HG03097 (cell line): ENCODE measurements at regions not wholly inside any gene's neighbourhood (a gene's known extent, or its start where the extent isn't known, plus 50 kb on each side); places are given as distances from the start of the nearest gene placed in this dataset.
"Not testable (repeated sequence)": the region's sequence is repeated elsewhere in the genome, so short reads cannot be mapped to it uniquely, and the experiment has no call there.

Source experiments
- ATAC-seq: cut with Tn5 transposase; IDR thresholded peaks from one replicate; pipeline ENCODE4 v1.9.1; 2021; ENCODE audit not compliant: unreplicated experiment, low FRiP score

- no peak for ATAC-seq
Measured at GRCh38 chr3:153266619-153267018, 104.6 kb downstream of the RAP2B start.

GRCh38 chr3:153268564-153269279, 106.7 kb downstream of the RAP2B start:
- ATAC-seq, result no peak

GRCh38 chr3:153269730-153270129, 107.7 kb downstream of the RAP2B start:
- ATAC-seq, result no peak

GRCh38 chr3:153273217-153273616, 111.2 kb downstream of the RAP2B start:
- no peak for ATAC-seq

GRCh38 chr3:153273767-153274435, 111.9 kb downstream of the RAP2B start:
- no peak for ATAC-seq

- no peak for ATAC-seq
Measured at GRCh38 chr3:153274561-153274960, 112.5 kb downstream of the RAP2B start.

GRCh38 chr3:153275514-153275913, 113.5 kb downstream of the RAP2B start:
- no peak for ATAC-seq

GRCh38 chr3:153277029-153277428, 115.0 kb downstream of the RAP2B start:
- ATAC-seq, result no peak

- ATAC-seq, result not testable (repeated sequence)
Measured at GRCh38 chr3:153281236-153281997, 119.4 kb downstream of the RAP2B start.

GRCh38 chr3:153282355-153282754, 120.3 kb downstream of the RAP2B start:
- ATAC-seq, result no peak

- ATAC-seq, result no peak
Measured at GRCh38 chr3:153284282-153284938, 122.4 kb downstream of the RAP2B start.

GRCh38 chr3:153285194-153285641, 123.2 kb downstream of the RAP2B start:
- ATAC-seq, result no peak

- ATAC-seq, result no peak
Measured at GRCh38 chr3:153285982-153286381, 124.0 kb downstream of the RAP2B start.

GRCh38 chr3:153287017-153287416, 125.0 kb downstream of the RAP2B start:
- no peak for ATAC-seq

- no peak for ATAC-seq
Measured at GRCh38 chr3:153289334-153289808, 127.3 kb downstream of the RAP2B start.

- no peak for ATAC-seq
Measured at GRCh38 chr3:153290268-153291015, 128.4 kb downstream of the RAP2B start.

- ATAC-seq, result no peak
Measured at GRCh38 chr3:153291059-153291685, 129.1 kb downstream of the RAP2B start.

- ATAC-seq, result no peak
Measured at GRCh38 chr3:153293265-153293664, 131.2 kb downstream of the RAP2B start.

GRCh38 chr3:153295901-153296300, 133.9 kb downstream of the RAP2B start:
- ATAC-seq, result no peak

GRCh38 chr3:153305189-153305588, 143.2 kb downstream of the RAP2B start:
- ATAC-seq, result no peak
